Fibroblast of the aortic adventitia (primary cell): ENCODE measurements at regions not wholly inside any gene's neighbourhood (a gene's known extent, or its start where the extent isn't known, plus 50 kb on each side); places are given as distances from the start of the nearest gene placed in this dataset.

Experiments used
- DNase-seq: peaks from one replicate; pipeline ENCODE4 v3.0.0-alpha.2; 2010; ENCODE audit warnings: low read depth
- H3K4me3 ChIP-seq: 2 replicates; pipeline ENCODE4 v1.5.1; 2011; ENCODE audit warnings: low read depth, mild to moderate bottlenecking, control low read depth, low read length, moderate library complexity
- CTCF ChIP-seq: IDR thresholded peaks from 2 replicates; pipeline ENCODE4 v1.5.1; 2011; ENCODE audit warnings: mild to moderate bottlenecking, low read length, control low read depth, inconsistent platforms; ENCODE audit not compliant: insufficient read depth

DNA sequence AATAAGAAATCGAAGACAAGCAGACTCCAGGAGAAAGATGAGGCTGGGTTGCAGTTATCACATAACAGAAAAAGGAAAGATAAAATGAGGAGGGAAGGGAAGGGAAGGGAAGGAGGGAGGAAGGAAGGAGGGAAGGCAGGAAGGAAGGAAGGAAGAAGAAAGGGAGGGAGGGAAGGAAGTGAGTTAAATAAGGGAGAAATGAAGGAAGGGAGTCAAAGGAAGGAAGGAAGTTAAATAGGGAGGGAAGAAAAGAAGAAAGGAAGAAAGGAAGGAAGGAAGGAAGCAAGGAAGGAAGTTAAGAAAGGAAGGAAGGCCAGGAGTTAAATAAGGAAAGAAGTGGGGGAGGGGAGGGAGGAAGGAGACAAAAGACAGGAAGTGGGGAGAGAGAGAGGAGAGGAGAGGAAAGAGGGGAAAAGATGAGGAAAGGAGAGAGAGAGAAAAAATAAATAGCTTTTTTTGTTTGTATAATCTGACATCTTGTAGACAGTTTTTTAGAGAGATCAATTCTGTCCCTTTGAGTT lies 679.6 kb downstream of the HS3ST4 start:
- no peak for DNase-seq
- no peak for TF ChIP-seq CTCF
- H3K4me3 ChIP-seq = no peak overlapping the region

DNA sequence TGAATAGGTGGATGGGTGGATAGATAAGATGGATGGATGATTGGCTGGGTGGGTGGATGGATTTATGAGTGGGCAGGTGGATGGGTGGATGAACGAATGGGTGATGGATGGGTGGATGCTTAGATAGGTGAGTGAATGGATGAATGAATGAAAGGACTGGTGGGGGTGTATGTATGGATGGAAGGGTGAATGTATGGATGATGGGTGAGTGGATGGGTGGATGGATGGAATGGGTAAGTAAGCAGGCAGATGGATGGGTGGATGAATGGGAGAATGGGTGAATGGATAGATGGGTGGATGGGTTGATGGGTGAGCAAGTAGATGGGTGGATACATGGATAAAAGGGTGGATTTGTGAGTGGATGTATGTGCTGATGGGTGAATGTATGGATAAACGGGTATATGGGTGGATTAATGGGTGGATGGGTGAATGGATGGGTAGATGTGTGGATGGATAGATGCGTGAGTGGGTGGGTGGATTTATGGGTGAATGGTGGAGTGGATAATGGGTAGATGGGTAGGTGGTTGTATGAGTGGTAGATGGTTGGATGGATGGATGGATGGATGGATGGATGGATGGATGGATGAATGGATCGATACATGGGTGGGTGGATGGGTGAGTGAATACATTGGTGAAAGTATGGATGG lies 682.6 kb downstream of the HS3ST4 start:
- H3K4me3 ChIP-seq = no peak overlapping the region
- DNase-seq = no peak
- no peak for TF ChIP-seq CTCF

GRCh38 chr16:26382586-26382985 lies 684.1 kb upstream of the C16orf82 start:
- no peak for TF ChIP-seq CTCF
- DNase-seq = no peak
- H3K4me3 ChIP-seq = no peak overlapping the region

- DNase-seq = no peak
- no peak overlapping the region for H3K4me3 ChIP-seq
- no peak for TF ChIP-seq CTCF
Measured at GRCh38 chr16:26386096-26386495, 680.6 kb upstream of the C16orf82 start.

- H3K4me3 ChIP-seq = no peak overlapping the region
- no peak for TF ChIP-seq CTCF
- DNase-seq = no peak
Measured at GRCh38 chr16:26391833-26392232, 674.9 kb upstream of the C16orf82 start.

DNA sequence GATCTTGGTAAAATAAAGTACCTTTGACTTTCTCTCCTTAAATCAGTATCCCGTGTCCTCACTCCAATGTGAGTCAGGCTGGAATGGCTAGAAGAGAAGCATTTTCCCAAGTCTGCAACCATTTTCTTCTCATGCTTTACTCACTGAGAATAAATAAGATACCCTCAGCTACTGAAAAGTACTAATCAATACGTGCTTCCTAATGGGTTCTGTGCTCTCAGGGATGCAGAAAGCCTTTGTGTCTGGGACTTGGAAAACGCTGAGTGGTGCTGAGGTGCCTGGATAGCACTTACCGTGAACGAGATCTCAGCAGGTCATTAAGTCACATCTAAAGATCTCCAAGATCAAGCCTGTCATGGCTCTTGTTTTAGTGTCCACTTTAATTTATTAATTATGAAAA lies 672.3 kb upstream of the C16orf82 start:
- H3K4me3 ChIP-seq = no peak overlapping the region
- no peak for TF ChIP-seq CTCF
- DNase-seq = no peak

DNA sequence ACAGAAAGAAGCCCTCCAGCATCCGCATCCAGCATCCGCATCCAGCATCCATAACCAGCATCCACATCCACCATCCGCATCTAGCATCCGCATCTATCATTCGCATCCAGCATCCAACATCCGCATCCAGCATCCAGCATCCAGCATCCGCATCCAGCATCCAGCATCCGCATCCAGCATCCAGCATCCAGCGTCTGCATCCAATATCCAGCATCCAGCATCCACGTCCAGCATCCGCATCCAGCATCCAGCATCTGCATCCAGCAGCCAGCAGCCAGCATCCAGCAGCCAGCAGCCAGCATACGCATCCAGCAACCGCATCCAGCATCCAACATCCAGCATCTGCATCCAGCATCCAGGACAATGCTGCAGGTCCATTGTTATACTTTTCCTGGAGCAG lies 671.0 kb upstream of the C16orf82 start:
- TF ChIP-seq CTCF = no peak
- no peak for DNase-seq
- H3K4me3 ChIP-seq = no peak overlapping the region
